ENCODE measurements at regions not wholly inside any gene's neighbourhood (a gene's known extent, or its start where the extent isn't known, plus 50 kb on each side); places are given as distances from the start of the nearest gene placed in this dataset.

DNA sequence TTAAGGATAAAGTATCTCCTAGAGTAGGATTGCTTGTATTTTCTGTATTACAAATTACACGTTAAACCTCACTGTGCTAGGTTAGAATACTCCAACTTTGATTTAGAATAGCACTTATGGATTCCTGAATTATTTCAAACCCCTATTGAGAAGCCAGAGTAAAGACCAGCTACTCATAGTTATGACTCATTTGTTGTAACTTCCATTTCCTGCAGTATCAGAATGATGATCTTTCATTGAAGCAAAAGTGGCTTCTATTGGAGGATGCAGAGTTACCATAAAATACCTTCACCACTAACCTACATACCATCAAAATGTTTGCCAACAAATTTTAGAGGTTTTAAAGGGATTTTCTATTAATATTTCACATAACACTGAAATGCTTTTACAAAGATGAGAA is 1322.7 kb upstream of the ALCAM start:
- no CpG with 5 or more reads among the region's 1 CpG for WGBS (ENCODE audit: insufficient coverage)
- Mint-ChIP-seq H3K4me3 (no peak overlapping the region), H3K27ac (no peak overlapping the region), H3K4me1 (no peaks in the 10 kb centered on the region), H3K27me3 (ENCODE audit: low read depth in 2 of 2) (no peaks in the 10 kb centered on the region), H3K9me3 (peaks cover 8 to 16% of the 10 kb centered on the region in 2 donors), H3K36me3 (no peaks in the 10 kb centered on the region)
- Histone ChIP-seq H3K4me1 (ENCODE audit: control insufficient read depth, insufficient read depth, low read length) (no peaks in the 10 kb centered on the region), H3K4me3 (ENCODE audit: low read length) (no peak overlapping the region), H3K27ac (ENCODE audit: low read length) (no peak overlapping the region), H3K27me3 (ENCODE audit: control insufficient read depth, insufficient read depth, low read length) (no peaks in the 10 kb centered on the region), H3K9me3 (ENCODE audit: control insufficient read depth, insufficient read depth, low read length) (peaks cover 8% of the 10 kb centered on the region), H3K36me3 (ENCODE audit: control insufficient read depth, insufficient read depth, low read length) (no peaks in the 10 kb centered on the region)
- ATAC-seq = no peak
- DNase-seq = no peak
- intact Hi-C loops (cut with micrococcal nuclease) = no loop called here
- TF ChIP-seq, protein P1, sequence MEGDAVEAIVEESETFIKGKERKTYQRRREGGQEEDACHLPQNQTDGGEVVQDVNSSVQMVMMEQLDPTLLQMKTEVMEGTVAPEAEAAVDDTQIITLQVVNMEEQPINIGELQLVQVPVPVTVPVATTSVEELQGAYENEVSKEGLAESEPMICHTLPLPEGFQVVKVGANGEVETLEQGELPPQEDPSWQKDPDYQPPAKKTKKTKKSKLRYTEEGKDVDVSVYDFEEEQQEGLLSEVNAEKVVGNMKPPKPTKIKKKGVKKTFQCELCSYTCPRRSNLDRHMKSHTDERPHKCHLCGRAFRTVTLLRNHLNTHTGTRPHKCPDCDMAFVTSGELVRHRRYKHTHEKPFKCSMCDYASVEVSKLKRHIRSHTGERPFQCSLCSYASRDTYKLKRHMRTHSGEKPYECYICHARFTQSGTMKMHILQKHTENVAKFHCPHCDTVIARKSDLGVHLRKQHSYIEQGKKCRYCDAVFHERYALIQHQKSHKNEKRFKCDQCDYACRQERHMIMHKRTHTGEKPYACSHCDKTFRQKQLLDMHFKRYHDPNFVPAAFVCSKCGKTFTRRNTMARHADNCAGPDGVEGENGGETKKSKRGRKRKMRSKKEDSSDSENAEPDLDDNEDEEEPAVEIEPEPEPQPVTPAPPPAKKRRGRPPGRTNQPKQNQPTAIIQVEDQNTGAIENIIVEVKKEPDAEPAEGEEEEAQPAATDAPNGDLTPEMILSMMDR (IDR thresholded peaks at IDR 0.05) = no peak

- no peak for DNase-seq
- H3K27ac Mint-ChIP-seq = no peak overlapping the region
- intact Hi-C loops (cut with micrococcal nuclease) = no loop called here
- no peak for ATAC-seq
- no peaks in the 10 kb centered on the region for H3K36me3 Mint-ChIP-seq
- H3K4me1 Mint-ChIP-seq = no peaks in the 10 kb centered on the region
- Histone ChIP-seq H3K4me3 (ENCODE audit: low read length) (no peak overlapping the region), H3K9me3 (ENCODE audit: control insufficient read depth, insufficient read depth, low read length) (no peaks in the 10 kb centered on the region), H3K36me3 (ENCODE audit: control insufficient read depth, insufficient read depth, low read length) (no peaks in the 10 kb centered on the region), H3K27me3 (ENCODE audit: control insufficient read depth, insufficient read depth, low read length) (no peaks in the 10 kb centered on the region), H3K27ac (ENCODE audit: low read length) (no peak overlapping the region), H3K4me1 (ENCODE audit: control insufficient read depth, insufficient read depth, low read length) (no peaks in the 10 kb centered on the region)
- 97% methylated on average over 2 of the region's 2 CpGs for WGBS (ENCODE audit: insufficient coverage)
- TF ChIP-seq, protein P1 (IDR thresholded peaks at IDR 0.05) = no peak
- H3K27me3 Mint-ChIP-seq (ENCODE audit: low read depth in 2 of 2) = no peaks in the 10 kb centered on the region
- H3K4me3 Mint-ChIP-seq = no peak overlapping the region
- peaks cover 13 to 14% of the 10 kb centered on the region in 2 donors for H3K9me3 Mint-ChIP-seq
These were observed 1300.1 kb upstream of the ALCAM start for GRCh38 chr3:104066658-104067057.

GRCh38 chr3:104069114-104069513 is 1297.6 kb upstream of the ALCAM start:
- Histone ChIP-seq H3K4me3 (ENCODE audit: low read length) (no peak overlapping the region), H3K27ac (ENCODE audit: low read length) (no peak overlapping the region), H3K36me3 (ENCODE audit: control insufficient read depth, insufficient read depth, low read length) (no peaks in the 10 kb centered on the region), H3K9me3 (ENCODE audit: control insufficient read depth, insufficient read depth, low read length) (no peaks in the 10 kb centered on the region), H3K27me3 (ENCODE audit: control insufficient read depth, insufficient read depth, low read length) (no peaks in the 10 kb centered on the region), H3K4me1 (ENCODE audit: control insufficient read depth, insufficient read depth, low read length) (no peaks in the 10 kb centered on the region)
- TF ChIP-seq, protein P1 (IDR thresholded peaks at IDR 0.05) = no peak
- no peak overlapping the region for H3K27ac Mint-ChIP-seq
- H3K4me1 Mint-ChIP-seq = no peaks in the 10 kb centered on the region
- intact Hi-C loops (cut with micrococcal nuclease) = no loop called here
- 80% methylated on average over 3 of the region's 3 CpGs for WGBS (ENCODE audit: insufficient coverage)
- no peaks in the 10 kb centered on the region for H3K36me3 Mint-ChIP-seq
- H3K9me3 Mint-ChIP-seq = peaks cover 14 to 18% of the 10 kb centered on the region in 2 donors
- H3K27me3 Mint-ChIP-seq (ENCODE audit: low read depth in 2 of 2) = no peaks in the 10 kb centered on the region
- ATAC-seq = no peak
- no peak overlapping the region for H3K4me3 Mint-ChIP-seq
- no peak for DNase-seq

DNA sequence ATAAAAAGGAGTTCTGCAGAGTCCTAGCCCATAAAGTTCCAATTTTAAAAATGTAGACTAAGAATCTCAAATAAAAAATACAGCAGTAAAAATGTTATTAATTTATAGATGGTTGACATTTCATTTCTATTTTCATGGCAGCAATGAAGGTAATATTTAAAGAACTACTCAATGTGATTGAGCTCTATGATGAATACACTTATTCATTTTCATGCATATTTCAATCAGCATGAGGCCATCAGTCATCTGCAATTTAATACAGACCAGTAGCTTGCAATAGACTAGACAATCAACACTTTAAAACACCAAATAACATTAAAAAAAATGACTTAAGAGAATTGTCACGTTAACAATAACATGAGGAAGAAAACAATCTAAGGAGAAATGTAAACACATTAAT is 1295.8 kb upstream of the ALCAM start:
- DNase-seq (no peak), ATAC-seq (no peak)
- Mint-ChIP-seq H3K27ac (no peak overlapping the region), H3K4me3 (no peak overlapping the region), H3K36me3 (no peaks in the 10 kb centered on the region), H3K4me1 (no peaks in the 10 kb centered on the region), H3K9me3 (peaks cover 14 to 18% of the 10 kb centered on the region in 2 donors), H3K27me3 (ENCODE audit: low read depth in 2 of 2) (no peaks in the 10 kb centered on the region)
- no peak overlapping the region for H3K4me3 ChIP-seq (ENCODE audit: low read length)
- H3K36me3 ChIP-seq (ENCODE audit: control insufficient read depth, insufficient read depth, low read length) = no peaks in the 10 kb centered on the region
- no peaks in the 10 kb centered on the region for H3K27me3 ChIP-seq (ENCODE audit: control insufficient read depth, insufficient read depth, low read length)
- H3K4me1 ChIP-seq (ENCODE audit: control insufficient read depth, insufficient read depth, low read length) = no peaks in the 10 kb centered on the region
- 100% methylated on average over 1 of the region's 1 CpG for WGBS (ENCODE audit: insufficient coverage)
- H3K27ac ChIP-seq (ENCODE audit: low read length) = no peak overlapping the region
- no peaks in the 10 kb centered on the region for H3K9me3 ChIP-seq (ENCODE audit: control insufficient read depth, insufficient read depth, low read length)
- TF ChIP-seq, protein P1 (IDR thresholded peaks at IDR 0.05) = no peak
- intact Hi-C loops (cut with micrococcal nuclease) = no loop called here
